HG02870 (cell line): ENCODE measurements at regions not wholly inside any gene's neighbourhood (a gene's known extent, or its start where the extent isn't known, plus 50 kb on each side); places are given as distances from the start of the nearest gene placed in this dataset.

Experiments
- ATAC-seq: cut with Tn5 transposase; IDR thresholded peaks from one replicate; pipeline ENCODE4 v1.9.1; 2021; ENCODE audit warnings: mild to moderate bottlenecking, moderate library complexity; ENCODE audit not compliant: unreplicated experiment

GRCh38 chr18:43635397-43635796, 358.1 kb upstream of the SYT4 start:
- ATAC-seq: no peak

- no peak for ATAC-seq
These were observed 365.5 kb upstream of the SYT4 start for GRCh38 chr18:43642727-43643330.

DNA sequence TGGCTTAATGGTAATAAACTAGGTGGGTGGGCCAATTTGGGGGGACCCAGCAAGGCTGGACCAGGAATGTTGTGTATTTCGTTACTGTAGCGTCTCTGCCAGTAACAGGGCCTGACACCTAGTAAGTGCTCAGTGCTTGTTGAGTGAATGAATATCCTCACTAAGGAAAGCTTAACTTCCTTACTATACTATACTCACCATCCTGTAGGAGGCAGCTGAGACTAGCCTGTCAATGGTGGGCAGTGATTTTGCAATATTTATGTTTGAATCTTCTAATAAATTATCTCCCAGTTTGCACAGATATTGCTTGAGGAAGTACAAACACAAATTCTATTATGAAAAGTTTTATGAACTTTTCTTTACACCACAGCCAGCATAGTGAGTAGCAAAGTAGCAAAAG, 370.7 kb upstream of the SYT4 start:
- ATAC-seq: no peak

DNA sequence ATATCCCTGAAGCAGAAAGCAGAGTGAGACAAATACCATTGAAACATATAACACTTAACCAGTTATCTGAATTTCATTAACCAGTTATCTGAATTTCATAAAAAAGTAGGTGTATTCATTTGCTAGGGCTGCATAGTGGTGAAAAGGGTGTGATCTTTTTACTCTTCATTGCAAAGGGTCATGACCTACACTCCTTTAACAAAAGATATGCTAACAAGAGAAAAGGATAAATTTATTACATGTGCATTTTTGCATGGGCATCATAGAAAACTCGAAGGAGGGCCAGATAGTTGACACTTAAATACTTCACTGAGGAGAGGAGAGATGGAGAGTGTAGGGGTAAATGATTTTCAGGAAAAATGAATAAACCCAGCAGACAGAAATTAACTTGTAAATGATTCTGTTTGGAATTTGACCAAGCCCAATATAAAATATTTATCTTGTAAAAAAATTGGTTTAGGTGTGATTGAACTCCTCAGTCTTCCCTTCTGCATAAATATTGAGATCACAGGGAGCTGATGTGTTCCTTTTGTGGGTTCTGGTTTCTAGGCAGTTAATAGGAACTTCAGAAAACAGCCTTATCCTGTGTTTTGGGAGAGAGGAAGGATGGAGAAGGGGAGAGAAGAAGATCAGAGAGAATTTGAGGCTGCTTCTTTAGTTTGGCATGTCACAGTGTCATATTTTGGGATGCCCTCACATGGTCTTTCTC, 372.5 kb upstream of the SYT4 start:
- ATAC-seq: no peak

GRCh38 chr18:43650426-43650825, 373.1 kb upstream of the SYT4 start:
- ATAC-seq: no peak

DNA sequence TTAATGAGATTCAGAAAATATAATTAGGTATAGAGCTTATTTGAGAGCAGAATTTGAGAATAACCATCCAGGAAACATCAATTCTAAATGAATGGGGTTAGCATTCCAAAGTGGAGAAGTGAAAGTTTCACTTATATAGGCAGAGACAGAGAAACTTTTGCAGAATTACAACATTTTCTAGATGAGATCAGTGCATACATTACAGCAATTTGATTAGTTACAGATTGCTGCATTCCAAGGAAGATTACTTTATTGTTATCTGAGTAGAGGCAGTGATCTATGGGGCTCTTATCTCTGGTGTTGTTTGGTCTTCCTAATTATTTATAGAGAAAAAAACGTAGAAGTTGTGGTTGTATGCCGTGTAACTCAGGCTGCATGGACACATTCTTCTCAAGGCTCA, 373.8 kb upstream of the SYT4 start:
- no peak for ATAC-seq

DNA sequence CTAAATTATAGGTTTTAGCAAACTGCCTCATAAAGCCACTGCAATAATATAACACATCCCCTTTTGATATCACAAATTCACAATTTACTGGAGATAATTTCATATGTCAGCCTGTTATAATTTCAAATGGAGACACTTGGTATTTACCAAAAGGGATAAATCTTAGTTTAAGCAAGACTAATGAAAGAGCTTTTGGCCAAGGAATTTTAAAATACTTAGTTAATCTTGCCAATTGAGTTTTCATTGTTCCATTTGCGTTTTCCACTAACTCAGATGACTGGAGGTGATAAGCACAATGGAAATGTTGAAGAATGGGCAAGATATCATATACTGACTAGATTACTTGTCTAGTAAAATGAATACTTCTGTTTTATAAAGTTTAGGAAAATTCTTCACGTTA, 379.3 kb upstream of the SYT4 start:
- no peak for ATAC-seq

GRCh38 chr18:43661570-43661969, 384.3 kb upstream of the SYT4 start:
- ATAC-seq: peak; percentile 79

DNA sequence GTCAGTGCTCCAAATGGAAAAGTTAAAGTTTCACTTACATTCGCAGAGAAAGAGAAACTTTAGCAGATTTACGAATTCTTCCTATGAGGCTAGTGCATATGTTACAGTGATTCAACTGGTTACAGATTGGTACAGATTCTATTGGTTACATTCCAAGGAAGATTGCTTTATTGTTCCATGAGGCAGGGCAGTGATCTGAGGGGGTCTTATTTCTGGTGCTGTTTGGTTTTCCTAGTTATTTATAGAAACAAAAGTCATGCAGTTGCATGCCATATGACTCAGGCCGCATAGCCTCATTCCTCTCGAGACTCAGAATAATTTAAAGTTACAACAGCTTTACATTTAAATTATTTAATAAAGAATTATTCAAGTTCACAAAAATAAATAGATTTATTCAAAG, 385.4 kb upstream of the SYT4 start:
- ATAC-seq: no peak

GRCh38 chr18:43663159-43663558, 385.9 kb upstream of the SYT4 start:
- ATAC-seq: no peak

DNA sequence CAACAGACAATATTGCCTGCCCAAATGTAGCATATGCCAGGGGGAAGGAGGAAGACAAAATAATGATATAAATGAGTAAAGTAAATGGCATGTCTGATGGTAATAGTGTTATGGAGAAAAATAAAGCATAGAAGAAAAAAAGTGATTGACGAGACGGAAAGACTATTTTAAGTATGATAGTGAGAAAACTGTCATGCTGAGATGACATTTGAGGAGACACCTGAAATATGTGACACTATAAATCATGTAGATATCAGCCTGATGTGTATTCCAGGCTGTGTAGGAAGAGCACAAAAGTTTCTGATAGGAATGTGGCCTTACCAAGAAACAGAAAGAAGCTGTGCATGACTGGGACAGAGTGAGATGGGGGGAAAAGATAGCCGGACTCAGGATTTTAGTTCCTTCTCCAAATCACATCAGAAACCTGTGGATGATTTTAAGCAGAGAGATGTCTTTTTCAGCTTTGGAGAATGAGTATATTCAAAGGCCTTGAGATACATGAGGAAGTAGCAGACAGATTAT, 387.3 kb upstream of the SYT4 start:
- no peak for ATAC-seq

DNA sequence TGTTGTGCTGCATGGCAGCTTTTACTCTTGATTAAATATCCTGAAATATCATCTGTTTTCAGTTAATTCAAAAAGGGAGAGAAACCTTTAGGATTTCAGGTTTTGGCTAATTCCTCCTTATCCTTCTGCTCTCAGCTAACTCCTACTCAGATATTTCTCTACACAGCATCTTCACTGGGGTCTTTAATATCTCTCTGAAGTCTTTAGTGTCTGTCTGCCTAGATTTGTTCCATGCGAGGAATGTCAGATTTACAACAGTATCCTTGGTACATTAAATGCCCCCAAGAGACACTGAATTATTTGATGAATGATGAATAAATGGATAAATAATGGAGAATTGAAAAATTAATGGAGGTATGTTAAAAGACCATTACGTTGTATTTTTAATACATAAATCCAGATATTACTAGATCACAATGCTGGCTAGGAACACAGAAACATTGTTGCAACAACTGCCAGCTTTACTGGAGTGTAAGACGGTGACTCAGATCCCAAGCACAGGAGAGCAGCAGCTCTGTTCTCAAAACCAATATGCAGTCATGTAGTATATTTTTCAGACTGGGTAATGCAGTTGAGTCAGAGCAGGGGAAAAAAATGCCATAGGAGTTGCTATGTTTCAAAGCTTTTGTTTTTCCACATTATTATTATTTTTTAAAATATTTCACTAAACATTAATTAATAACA, 388.0 kb upstream of the SYT4 start:
- no peak for ATAC-seq

DNA sequence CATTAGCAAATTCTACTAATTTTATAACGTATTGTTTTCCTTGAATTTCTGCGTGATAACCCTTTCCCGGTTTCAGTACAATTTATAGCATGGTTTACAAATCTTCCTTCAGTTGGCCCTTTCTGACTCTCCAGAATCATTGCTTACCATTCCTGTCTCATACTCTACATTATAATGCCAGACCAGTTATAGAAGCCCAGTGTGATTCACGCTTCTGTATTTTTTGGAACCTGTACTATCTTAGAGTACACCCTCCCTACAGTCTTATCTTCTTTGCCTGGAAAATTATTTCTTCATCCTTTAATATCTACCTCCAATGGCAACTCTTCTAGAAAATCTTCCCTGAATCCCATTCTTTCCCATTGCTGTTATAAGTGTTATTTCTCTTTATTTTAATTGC, 391.6 kb upstream of the SYT4 start:
- ATAC-seq: no peak

DNA sequence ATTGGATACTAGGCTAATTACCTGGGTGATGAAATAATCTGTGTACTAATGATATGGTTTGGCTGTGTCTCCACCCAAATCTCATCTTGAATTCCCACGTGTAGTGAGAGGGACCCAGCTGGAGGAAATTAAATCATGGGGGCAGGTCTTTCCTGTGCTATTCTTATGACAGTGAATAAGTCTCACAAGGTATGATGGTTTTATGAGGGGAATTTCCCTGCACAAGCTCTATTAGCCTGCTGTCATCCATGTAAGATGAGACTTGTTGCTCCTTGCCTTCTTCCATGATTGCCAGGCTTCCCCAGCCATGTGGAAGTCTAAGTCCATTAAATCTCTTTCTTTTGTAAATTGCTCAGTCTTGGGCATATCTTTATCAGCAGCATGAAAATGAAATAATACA, 394.1 kb upstream of the SYT4 start:
- no peak for ATAC-seq

DNA sequence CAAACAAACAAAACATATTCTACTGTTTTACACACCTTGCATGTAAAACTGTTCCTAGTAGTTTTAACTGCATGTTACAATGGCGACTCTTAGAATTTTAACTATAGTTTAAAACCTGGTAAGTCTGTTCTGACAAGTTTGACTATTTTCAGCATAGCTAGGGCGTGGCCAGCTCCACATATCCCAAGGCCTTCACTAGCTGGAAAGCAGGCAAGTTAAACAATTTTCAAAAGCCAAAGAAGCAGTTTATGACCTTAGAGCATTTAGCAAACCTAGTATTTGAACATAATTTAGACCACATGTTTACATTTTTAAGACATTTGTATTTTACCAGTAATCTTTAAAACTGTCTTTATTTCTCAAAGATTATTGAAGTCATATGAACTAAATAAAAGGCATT, 402.8 kb upstream of the SYT4 start:
- ATAC-seq: no peak

DNA sequence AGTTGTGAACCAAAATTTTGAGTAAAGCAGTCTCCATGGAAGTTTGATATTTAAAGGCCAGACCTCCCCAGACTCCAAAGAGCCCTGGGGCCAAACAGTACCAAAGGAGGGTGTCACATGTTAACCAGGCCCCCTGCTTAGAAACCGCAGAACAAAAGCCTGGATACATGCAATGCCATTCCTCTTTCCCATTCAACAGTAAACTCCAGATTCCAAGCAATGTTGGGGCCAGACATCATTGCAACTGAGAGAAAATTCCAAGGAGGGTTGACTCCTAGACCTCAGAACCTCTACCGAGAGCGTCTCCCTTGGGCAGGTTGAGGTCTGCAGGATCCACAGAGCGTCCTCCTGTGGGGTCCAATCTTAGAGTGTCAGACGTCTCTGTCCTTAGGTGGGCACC, 404.4 kb upstream of the SYT4 start:
- no peak for ATAC-seq

DNA sequence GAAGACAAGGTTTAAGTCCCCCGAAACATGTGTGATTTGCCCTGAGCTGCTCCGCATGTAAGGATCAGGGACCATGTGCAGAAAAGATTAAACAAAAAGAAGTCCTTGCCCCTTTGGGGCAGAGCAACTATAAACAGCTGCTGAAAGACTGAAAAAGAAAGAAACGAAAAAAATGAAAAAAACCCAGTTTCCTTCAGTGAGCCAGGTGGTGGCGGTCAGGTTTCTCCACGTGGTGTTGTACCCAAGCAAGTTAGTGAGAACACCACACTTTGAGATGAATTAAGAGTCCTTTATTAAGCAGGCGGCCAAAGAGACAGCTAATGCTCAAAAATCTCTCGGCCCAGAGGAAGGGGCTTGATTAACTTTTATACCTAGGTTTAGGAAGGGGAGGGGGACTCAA, 404.9 kb upstream of the SYT4 start:
- no peak for ATAC-seq

DNA sequence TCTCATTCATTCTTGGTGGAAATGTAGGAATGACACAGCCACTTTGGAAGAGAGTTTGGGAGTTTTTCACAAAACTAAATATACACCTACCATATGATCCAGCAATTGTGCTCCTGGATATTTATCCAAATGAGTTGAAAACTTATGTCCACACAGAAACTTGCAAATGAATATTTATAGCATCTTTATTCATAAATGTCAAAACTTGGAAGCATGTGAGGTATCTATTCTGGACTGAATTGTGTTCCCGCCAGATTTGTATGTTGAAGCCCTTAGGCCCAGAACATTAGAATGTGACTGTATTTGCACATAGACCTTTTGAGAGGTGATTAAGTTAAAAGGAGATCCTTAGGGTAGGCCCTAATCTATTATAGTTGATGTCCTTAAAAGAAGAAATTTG, 409.4 kb upstream of the SYT4 start:
- no peak for ATAC-seq

DNA sequence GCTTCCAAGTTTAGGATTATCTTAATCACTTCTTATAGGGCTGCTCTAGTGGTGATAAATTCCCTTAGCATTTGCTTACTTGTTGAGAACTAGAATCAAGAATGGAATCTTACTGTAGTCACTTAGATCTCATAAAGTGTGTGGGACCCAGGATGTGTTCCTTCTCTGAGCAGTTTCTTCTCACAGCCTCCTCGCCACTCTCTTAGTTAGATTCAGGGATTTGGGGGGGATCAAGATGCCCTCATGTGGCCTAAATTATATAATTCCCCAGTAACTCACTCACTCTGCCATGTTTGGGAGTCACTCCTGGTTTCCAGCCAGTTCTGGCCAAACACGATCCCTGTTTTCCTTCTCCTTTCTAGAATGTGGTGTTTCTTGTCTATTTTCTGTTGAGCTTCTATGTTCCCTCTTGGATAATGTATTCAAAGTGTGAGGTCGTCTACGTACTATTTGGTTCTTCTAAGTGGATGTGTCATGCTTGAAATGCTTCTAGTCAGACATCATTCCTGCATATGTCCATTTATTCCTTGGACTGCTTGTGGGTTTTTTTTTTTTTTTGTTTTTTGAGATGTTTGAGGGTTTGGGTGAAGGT, 414.9 kb upstream of the SYT4 start:
- no peak for ATAC-seq

GRCh38 chr18:43702399-43702798, 425.1 kb upstream of the SYT4 start:
- no peak for ATAC-seq

GRCh38 chr18:43703050-43703449, 425.8 kb upstream of the SYT4 start:
- no peak for ATAC-seq

DNA sequence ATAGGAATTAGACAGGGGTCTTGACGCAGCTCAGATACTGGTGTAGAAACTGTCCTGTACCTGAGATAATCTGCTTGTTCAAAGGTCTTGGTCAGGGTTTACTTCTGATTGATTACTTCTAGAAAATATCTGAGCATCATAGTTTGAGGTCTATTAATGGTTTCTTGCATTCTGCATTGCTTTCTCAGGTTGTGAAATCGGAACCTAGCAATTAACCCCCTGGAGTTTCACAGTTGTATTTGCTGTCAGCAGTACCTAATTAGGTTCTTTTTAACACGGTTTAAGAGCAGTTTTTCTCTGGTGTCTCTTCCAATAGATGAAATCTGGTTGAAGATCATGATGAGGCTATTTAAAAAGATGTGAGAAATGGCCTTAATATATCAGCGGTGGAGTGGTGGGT, 428.6 kb upstream of the SYT4 start:
- ATAC-seq: no peak
